Gastrocnemius medialis (tissue), 4 donors: ENCODE measurements at regions not wholly inside any gene's neighbourhood (a gene's known extent, or its start where the extent isn't known, plus 50 kb on each side); places are given as distances from the start of the nearest gene placed in this dataset.

Experiments used
- ATAC-seq, 2 donors: fragments of 150-250 bp; one replicate each; pipeline ENCODE4 v1.9.1; 2016
- DNase-seq, 2 donors: peaks; one replicate each; pipeline ENCODE4 v3.0.0-alpha.2; 2019
- H3K27ac ChIP-seq, 4 donors: fragments of 200-600 bp; sonication (generic); 1 replicate in 1 of 4; 2 replicates in 3 of 4; pipeline ENCODE4 v1.5.1; 2016 to 2018; ENCODE audit warnings: mild to moderate bottlenecking in 2 of 4, moderate library complexity in 1 of 4
- H3K27me3 ChIP-seq, 3 donors: fragments of 200-600 bp; sonication (generic) in 2 of 3; 1 replicate in 1 of 3; 2 replicates in 2 of 3; pipeline versions ENCODE4 v1.5.1 to v1.6.0; 2016 to 2019; ENCODE audit warnings: mild to moderate bottlenecking in 1 of 3, moderate library complexity in 1 of 3
- H3K36me3 ChIP-seq, 2 donors: fragments of 200-600 bp; sonication (generic) in 1 of 2; one replicate each; pipeline ENCODE4 v1.5.1; 2017 to 2018
- H3K4me1 ChIP-seq, 2 donors: fragments of 200-600 bp; sonication (generic) in 1 of 2; one replicate each; pipeline ENCODE4 v1.5.1; 2016 to 2017; ENCODE audit warnings: mild to moderate bottlenecking in 2 of 2
- H3K4me3 ChIP-seq, 4 donors: fragments of 200-600 bp; sonication (generic) in 3 of 4; 1 replicate in 1 of 4; 2 replicates in 3 of 4; pipeline ENCODE4 v1.5.1; 2016 to 2019; ENCODE audit warnings: mild to moderate bottlenecking in 2 of 4
- H3K9me3 ChIP-seq, 3 donors: fragments of 200-600 bp; sonication (generic) in 2 of 3; 1 replicate in 1 of 3; 2 replicates in 2 of 3; pipeline ENCODE4 v1.5.1; 2016 to 2019
- CTCF ChIP-seq, 5 experiments: fragments of 450-650 bp in 3 of 5; fragments of 200-600 bp in 2 of 5; sonication (generic) in 2 of 5; IDR thresholded peaks in 4 of 5; conservative IDR thresholded peaks in 1 of 5; 1 replicate in 4 of 5; 2 replicates in 1 of 5; pipeline ENCODE4 v1.5.1; 2016 to 2019; ENCODE audit warnings: antibody characterized with exemption in 5 of 5, mild to moderate bottlenecking in 3 of 5, moderate library complexity in 3 of 5
- POLR2A ChIP-seq, 2 donors: fragments of 450-650 bp; IDR thresholded peaks; one replicate each; pipeline ENCODE4 v1.6.1; 2017; ENCODE audit warnings: antibody characterized with exemption in 2 of 2, mild to moderate bottlenecking in 2 of 2, moderate library complexity in 2 of 2
- in situ Hi-C, 4 donors: fragments of 200-750 bp; cut with MboI; loops; one replicate each; pipeline versions ENCODE4 v1.15.0 to v1.8.0; 2017; ENCODE audit warnings: low sequenced_read_pairs in 4 of 4
- intact Hi-C: fragments of 100-400 bp; cut with DNase I; formaldehyde crosslinking; loops from one replicate; pipeline ENCODE4 v1.15.1; 2023; ENCODE audit warnings: low total_unique reads

DNA sequence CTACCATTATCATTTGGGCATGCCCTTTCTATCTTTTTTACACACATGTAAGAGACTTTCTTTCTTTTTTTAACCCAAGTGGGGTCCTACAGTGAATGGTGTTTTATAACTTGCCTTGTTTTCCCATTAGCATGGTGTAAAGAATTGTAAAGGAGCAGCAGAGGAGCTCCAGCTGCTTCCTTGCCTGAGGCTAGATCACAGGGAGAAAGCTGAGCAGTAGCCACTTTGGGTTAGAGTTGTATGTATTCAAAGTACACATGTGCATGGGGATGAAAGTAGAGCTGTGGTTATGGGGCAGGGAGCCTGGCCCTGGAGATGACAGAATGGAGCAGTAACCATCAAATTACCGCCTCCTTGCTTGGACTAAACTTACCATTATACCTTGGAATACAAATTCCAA lies 231.1 kb upstream of the PDZRN3 start:
- DNase-seq = no peak
- in situ Hi-C loops = loop anchor here (5.0 to 25.0 kb wide), 4 partner anchors 351 to 751 kb away; no protein-coding TSS in a partner anchor
- no peak for ATAC-seq
- TF ChIP-seq CTCF (IDR thresholded peaks at IDR 0.05 in 4 of 5, conservative IDR thresholded peaks at IDR 0.05 in 1 of 5) (no peak), POLR2A (IDR thresholded peaks at IDR 0.05) (no peak)
- no peaks in the 10 kb centered on the region for H3K4me1 ChIP-seq
- no peak overlapping the region for H3K4me3 ChIP-seq
- intact Hi-C loops = loop anchor here (10.0 kb wide), 1 partner anchor 751 kb away; no protein-coding TSS in a partner anchor
- no peaks in the 10 kb centered on the region for H3K36me3 ChIP-seq
- no peaks in the 10 kb centered on the region for H3K9me3 ChIP-seq
- no peaks in the 10 kb centered on the region for H3K27me3 ChIP-seq
- no peak overlapping the region for H3K27ac ChIP-seq

DNA sequence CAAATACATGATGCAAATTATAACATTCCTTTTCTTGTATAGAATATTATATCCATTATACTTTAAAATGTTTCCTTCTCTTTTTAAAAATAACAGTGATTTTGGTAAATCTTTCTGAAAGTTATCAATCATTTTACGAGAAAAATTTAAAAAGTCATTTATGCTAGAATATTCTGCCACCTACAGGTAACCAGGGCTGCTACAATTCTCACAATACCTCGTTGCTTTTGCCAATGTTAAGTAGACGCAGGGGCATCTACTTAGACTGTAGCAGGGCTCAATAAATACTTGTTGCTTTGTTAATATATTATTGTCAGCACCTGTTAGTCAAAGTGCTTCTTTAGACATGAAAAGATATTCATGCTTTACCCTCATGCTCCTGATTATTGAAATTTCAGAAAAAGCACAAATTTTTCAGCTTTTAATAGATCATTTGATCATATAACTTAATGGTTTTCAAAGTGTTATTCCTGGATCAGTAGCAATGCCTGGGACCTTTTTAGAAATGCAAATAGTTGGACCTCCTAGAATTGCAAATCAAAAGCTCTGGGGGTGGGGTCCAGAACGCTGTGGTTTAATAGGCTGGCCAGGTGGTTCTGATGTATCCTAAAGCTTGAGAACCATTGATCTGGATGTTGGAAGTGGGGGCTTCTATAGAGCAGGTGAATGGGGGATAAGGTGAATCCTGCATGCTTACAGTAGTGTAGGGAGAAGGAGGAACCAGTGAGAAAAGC lies 223.6 kb upstream of the PDZRN3 start:
- in situ Hi-C loops = loop anchor here in 3 of 4 donors (10.0 to 25.0 kb wide), 4 partner anchors 211 to 744 kb away; partner anchors contain the start of gene PDZRN3 (in 2 of the 3)

DNA sequence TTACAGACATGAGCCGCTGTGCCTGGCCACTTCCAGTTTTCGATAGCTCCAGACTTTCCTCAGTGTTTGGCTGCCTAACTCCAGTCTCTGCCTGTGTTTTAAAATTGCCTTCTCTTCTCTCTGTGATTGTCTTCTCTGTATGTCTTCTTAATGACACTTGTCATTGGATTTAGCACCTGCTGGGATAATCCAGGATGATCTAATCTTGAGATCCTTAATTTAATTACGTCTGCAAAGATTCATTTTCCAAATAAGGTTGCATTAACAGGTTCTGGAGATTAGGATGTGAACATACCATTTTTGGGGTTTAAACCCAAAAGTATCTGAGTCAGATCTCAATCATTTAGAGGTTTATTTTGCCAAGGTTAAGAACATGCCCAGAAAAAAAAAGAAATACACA lies 222.2 kb upstream of the PDZRN3 start:
- in situ Hi-C loops (loop anchor here in 3 of 4 donors (10.0 to 25.0 kb wide), 4 partner anchors 210 to 742 kb away; partner anchors contain the start of gene PDZRN3 (in 2 of the 3)), intact Hi-C loops (loop anchor here (5.0 kb wide), 1 partner anchor 55 kb away; no protein-coding TSS in a partner anchor)
- H3K4me1 ChIP-seq = no peaks in the 10 kb centered on the region
- TF ChIP-seq POLR2A (IDR thresholded peaks at IDR 0.05) (no peak), CTCF (IDR thresholded peaks at IDR 0.05 in 4 of 5, conservative IDR thresholded peaks at IDR 0.05 in 1 of 5) (no peak)
- H3K9me3 ChIP-seq = no peaks in the 10 kb centered on the region
- no peaks in the 10 kb centered on the region for H3K36me3 ChIP-seq
- ATAC-seq (no peak), DNase-seq (no peak)
- H3K27ac ChIP-seq = no peak overlapping the region
- no peak overlapping the region for H3K4me3 ChIP-seq
- no peaks in the 10 kb centered on the region for H3K27me3 ChIP-seq

More for the DNA sequence above, 223.6 kb upstream of the PDZRN3 start:
- peak in 1 of 2 donors; percentile 52 for ATAC-seq
- DNase-seq = no peak
- Histone ChIP-seq H3K4me3 (no peak overlapping the region), H3K36me3 (no peaks in the 10 kb centered on the region), H3K4me1 (no peaks in the 10 kb centered on the region), H3K27ac (no peak overlapping the region), H3K9me3 (no peaks in the 10 kb centered on the region), H3K27me3 (no peaks in the 10 kb centered on the region)
- intact Hi-C loops = loop anchor here (1.0 to 5.0 kb wide), 3 partner anchors 56 to 340 kb away; partner anchors contain the start of gene PDZRN3
- TF ChIP-seq POLR2A (IDR thresholded peaks at IDR 0.05) = no peak
- TF ChIP-seq CTCF (IDR thresholded peaks at IDR 0.05 in 4 of 5, conservative IDR thresholded peaks at IDR 0.05 in 1 of 5) = peak; percentile 38 to 73 (median 56)

DNA sequence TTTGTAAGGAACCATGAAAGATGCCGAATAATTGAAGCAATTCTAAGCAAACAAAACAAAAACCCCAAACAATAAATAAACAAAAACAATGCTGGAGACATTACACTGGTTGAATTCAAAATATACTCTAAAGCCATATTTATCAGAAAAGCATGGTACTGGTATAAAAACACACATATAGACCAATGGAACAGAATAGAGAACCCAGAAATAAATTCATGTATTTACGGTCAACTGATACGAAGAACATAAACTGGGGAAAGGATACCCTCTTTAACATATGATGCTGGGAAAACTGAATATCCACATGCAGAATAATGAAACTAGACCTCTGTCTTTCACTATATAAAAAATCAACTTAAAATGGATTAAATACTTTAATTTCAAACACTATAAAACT lies 214.3 kb upstream of the PDZRN3 start:
- in situ Hi-C loops = loop anchor here in 1 of 4 donors (25.0 kb wide), 1 partner anchor 202 kb away; no protein-coding TSS in a partner anchor
- intact Hi-C loops = no loop called here

More for the DNA sequence above, 214.3 kb upstream of the PDZRN3 start:
- peaks cover 0 to 4% (median 0%) of the 10 kb centered on the region in 3 donors for H3K9me3 ChIP-seq
- no peaks in the 10 kb centered on the region for H3K27me3 ChIP-seq
- no peaks in the 10 kb centered on the region for H3K36me3 ChIP-seq
- H3K27ac ChIP-seq = no peak overlapping the region
- no peak overlapping the region for H3K4me3 ChIP-seq
- no peak for DNase-seq
- TF ChIP-seq CTCF (IDR thresholded peaks at IDR 0.05 in 4 of 5, conservative IDR thresholded peaks at IDR 0.05 in 1 of 5) (no peak), POLR2A (IDR thresholded peaks at IDR 0.05) (no peak)
- ATAC-seq = no peak
- no peaks in the 10 kb centered on the region for H3K4me1 ChIP-seq
